Cardiac fibroblast (primary cell): ENCODE measurements at regions not wholly inside any gene's neighbourhood (a gene's known extent, or its start where the extent isn't known, plus 50 kb on each side); places are given as distances from the start of the nearest gene placed in this dataset.

Experiments
- DNase-seq, 2 donors: peaks; one replicate each; pipeline versions ENCODE4 v3.0.0 to v3.0.0-alpha.2; 2010; ENCODE audit warnings: low read depth in 2 of 2
- H3K4me3 ChIP-seq, 2 donors: replicated peaks in 1 of 2; 1 replicate in 1 of 2; 2 replicates in 1 of 2; pipeline ENCODE4 v1.5.1; 2011; ENCODE audit warnings: low read depth in 2 of 2, low read length in 2 of 2, mild to moderate bottlenecking in 2 of 2, moderate library complexity in 1 of 2
- TF ChIP-seq, protein P1 (sequence below): IDR thresholded peaks from one replicate; pipeline ENCODE4 v1.5.1; 2011; ENCODE audit warnings: low read depth, mild to moderate bottlenecking, low read length, inconsistent platforms

DNA sequence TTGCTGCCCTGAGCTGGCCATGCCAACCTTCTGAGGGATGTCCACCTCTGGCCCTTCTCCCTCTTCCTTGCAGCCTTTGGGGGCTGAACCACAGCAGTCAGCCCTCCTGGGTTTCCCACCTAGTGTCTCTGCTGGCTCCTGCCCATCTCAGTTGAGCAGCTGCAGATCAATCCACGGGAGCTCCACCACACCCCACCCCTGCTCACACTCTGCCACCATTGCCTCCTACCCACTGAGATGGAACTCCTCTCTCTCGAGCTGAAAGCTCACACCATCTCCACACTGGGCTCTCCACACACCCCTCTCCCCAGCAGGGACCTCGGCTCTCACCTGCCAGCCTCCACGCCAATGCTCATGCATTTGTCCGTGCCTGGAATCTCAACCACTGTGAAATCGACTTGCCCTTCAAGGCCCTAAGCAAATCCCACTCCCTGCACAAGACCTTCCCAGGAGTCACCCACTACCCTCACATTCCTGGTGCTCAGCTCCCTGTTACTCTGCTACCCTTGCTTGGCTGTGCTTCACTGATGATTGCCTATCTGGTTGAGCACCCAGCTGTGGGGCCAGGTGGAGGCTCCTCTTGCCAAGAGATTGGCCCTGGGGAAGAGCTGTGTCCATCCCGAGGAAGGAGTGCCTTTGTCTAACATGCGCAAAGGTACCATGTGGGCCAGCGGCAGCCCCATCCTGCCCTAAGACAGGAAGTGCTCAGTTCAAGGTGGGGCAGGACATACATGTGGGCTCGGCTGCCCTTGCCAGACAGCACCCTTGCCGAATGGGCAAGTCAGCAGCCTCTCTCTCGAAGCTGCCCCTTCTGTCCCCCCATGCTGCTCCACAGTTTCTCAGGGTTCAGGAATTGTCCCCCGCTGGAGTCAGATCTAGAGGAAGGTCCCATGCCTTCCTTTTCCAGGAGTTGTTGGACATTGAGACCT is 208.7 kb downstream of the CYP26B1 start:
- TF ChIP-seq, protein P1, sequence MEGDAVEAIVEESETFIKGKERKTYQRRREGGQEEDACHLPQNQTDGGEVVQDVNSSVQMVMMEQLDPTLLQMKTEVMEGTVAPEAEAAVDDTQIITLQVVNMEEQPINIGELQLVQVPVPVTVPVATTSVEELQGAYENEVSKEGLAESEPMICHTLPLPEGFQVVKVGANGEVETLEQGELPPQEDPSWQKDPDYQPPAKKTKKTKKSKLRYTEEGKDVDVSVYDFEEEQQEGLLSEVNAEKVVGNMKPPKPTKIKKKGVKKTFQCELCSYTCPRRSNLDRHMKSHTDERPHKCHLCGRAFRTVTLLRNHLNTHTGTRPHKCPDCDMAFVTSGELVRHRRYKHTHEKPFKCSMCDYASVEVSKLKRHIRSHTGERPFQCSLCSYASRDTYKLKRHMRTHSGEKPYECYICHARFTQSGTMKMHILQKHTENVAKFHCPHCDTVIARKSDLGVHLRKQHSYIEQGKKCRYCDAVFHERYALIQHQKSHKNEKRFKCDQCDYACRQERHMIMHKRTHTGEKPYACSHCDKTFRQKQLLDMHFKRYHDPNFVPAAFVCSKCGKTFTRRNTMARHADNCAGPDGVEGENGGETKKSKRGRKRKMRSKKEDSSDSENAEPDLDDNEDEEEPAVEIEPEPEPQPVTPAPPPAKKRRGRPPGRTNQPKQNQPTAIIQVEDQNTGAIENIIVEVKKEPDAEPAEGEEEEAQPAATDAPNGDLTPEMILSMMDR: no peak
- DNase-seq: no peak
- no peak overlapping the region for H3K4me3 ChIP-seq

DNA sequence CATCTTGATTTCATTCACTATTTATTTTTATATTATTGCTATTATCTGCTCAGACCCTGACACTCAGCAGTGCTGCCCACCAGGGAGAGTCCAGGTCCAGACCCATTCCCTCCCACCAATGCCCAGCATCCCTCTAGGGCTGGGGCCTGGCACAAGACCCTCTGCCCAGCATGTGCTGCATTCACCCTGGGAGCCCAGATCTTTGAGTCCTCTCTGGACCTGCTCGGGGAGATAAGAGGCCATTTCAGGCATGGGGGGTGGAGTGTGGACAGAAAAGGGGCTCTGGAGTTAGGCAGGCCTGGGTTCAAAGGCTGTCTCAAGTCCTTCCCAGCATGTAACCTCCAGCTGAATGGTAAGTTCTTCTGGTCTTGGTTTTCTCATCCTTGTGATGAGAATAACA is 209.6 kb downstream of the CYP26B1 start:
- no peak for DNase-seq
- H3K4me3 ChIP-seq: no peak overlapping the region
- TF ChIP-seq, protein P1: no peak

GRCh38 chr2:71937396-71937795 is 210.3 kb downstream of the CYP26B1 start:
- DNase-seq: no peak
- TF ChIP-seq, protein P1: no peak
- H3K4me3 ChIP-seq: no peak overlapping the region

DNA sequence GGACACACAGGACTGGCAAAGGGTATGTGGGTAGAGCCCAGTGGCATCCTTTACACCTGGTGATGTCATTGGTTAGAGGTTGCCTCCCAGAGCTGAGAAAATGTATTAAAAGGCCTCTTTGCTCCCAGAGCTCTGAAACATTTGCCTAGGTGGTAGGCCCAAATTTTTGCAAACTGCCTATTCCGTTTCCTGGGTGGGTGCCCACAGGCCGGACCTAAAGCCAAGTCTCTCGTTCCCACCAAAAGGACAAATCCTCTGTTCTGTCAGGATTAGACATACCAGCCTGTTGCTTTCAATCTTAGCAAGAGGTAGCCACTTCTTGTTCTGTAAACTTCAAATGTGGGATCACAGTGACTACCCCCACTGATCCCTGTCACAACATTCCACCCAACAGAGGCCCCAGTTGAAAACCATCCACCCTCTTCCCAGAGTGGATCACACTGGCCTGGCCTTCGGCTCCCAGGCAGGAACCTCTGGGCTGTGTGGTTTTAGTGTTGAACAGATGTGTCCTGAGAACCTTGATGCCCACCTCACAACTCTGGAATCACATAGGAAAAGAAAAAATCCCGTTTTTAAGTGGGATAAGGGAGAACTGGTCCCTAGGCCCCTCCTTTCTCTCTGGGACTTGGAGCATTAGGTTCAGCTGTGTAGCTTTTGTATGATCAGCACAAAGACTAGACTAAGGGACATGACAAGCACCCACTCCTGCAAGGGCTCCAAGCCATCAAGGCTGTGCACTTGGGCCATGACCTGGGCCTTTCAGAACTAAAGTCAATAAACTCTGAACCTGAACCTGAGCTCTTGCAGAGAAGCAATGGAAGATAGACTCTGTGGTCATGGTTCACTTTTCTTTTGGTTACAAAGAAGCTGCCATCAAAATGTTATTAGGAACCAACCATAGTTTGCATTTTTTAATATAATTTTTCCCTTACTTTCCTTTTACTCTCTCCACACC is 211.3 kb downstream of the CYP26B1 start:
- TF ChIP-seq, protein P1: no peak
- no peak overlapping the region for H3K4me3 ChIP-seq
- no peak for DNase-seq

GRCh38 chr2:71935262-71935848 is 212.3 kb downstream of the CYP26B1 start:
- peak; percentile 84 to 94 for DNase-seq
- H3K4me3 ChIP-seq: no peak overlapping the region
- TF ChIP-seq, protein P1: no peak

- TF ChIP-seq, protein P1: no peak
- DNase-seq: peak; percentile 75 to 95
- peak overlapping the region in 1 of 2 donors; percentile 3 for H3K4me3 ChIP-seq
Observed at GRCh38 chr2:71934595-71935261, 212.9 kb downstream of the CYP26B1 start.
